ENCODE measurements at regions not wholly inside any gene's neighbourhood (a gene's known extent, or its start where the extent isn't known, plus 50 kb on each side); places are given as distances from the start of the nearest gene placed in this dataset.

DNA sequence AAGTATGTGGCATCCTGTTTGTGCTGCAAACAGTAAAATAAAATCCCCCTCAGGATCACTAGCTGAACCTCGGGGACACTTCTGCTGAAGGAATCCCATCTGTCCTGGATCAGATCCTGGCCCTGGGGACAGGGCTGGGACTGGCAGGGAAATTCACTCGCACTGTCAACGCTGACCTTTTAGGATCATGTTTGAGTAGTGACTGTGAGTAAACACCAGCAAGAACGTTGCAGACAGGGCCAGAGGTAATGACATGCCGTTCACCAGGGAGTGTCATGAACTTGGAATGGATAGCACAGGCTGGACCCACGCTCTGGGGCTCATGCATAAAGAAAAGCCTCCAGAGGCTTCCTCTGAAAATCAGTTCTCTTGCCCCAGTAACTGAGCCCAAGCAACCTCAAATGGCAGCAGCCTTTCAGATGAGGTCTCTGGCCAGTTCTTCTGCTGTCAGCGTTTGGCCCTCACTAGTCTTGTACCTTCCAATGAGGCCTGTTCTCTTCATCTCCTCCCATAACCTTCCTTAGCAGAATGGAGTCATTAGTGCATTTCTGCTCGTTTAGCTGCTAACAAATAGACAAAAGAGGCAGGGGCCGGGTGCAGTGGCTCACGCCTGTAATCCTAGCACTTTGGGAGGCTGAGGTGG lies 51.0 kb upstream of the BARX2 start:
- intact Hi-C loops (cut with micrococcal nuclease) = no loop called here

DNA sequence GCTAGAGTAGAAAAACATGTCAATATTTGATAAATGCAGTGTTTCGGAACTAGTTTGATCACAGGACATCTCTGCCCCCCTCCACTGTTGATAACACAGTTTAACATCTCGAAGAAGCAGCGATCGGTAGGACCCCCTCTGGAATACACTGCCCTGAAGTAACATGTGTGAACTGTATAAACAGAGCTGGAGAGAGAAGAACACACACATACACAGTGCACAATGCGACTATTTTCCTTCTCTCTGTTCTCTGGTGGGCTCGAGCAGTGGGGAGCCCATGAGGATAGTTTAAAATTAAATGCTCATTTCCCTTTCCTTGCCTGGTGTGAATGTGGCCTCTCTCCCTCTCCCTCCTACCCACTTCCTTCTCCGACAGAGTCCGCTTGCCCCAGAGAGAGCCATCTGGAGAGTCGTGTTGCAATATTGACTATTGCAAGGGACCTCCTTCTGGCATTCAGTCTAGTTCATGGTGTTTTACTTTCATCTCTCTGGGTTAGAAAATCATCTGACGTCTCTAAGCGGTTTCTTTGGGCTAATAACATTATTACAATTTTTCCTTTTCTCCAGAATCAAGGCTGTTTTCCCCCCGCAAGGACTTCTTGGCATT lies 51.6 kb upstream of the BARX2 start:
- intact Hi-C loops (cut with micrococcal nuclease) = no loop called here

DNA sequence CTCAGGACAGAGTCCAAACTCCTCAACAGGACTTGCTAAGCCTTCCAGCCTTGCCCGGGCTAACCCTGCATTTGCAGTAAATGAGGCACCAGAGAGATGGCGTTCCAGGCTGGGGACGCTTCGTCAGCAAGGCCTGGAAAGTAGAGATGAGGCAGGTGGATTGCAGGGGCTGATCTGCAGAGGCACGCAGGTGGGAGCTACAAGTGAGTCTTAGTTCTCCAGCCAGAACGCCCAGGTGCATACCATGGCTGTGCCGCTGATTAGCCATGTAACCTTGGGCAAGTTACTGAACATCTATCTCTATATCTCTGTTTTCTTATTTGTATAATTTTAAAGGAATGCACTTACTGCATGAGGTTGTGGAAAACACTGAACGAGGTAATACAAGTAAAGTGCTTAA lies 52.7 kb upstream of the BARX2 start:
- intact Hi-C loops (cut with micrococcal nuclease) = no loop called here

DNA sequence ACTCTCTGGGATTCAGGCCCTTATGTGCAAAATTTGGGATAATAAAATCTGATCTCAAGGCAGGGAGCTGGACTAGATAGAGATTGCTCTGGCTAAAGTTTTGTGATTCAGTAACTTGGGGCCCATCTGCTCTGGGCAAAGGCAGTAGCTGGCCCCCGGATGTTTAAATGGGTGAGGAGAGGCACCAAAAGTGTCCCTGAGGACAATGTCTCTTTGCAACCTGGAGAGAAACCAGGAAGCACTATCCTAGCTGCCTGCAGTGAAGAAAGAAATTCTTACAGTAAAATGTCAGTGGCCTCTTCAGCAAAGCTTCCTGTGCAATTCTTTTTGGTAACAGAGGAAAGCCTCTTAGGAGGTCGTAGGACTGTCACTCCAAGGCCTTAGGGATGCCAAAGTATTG lies 54.6 kb upstream of the BARX2 start:
- intact Hi-C loops (cut with micrococcal nuclease) = no loop called here

DNA sequence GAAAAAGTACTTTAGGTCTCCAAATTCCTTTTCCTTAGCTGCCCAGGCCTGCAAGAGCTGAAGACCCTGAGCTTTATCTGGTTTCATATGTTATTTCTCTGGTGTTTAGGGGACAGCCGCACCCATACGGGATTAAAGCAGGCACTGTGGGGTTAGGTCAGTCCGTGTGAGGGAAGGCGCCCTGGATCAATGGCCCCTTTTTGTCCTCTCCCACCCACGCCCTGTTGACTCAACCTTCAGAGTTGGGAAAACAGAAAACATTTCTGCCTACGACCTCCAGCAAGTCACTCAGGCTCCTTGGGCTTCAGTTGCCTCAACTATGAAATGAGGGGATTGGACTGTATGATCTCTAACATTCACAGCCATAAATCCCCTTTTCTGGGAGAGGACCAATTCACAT lies 55.2 kb upstream of the BARX2 start:
- intact Hi-C loops (cut with micrococcal nuclease) = no loop called here

DNA sequence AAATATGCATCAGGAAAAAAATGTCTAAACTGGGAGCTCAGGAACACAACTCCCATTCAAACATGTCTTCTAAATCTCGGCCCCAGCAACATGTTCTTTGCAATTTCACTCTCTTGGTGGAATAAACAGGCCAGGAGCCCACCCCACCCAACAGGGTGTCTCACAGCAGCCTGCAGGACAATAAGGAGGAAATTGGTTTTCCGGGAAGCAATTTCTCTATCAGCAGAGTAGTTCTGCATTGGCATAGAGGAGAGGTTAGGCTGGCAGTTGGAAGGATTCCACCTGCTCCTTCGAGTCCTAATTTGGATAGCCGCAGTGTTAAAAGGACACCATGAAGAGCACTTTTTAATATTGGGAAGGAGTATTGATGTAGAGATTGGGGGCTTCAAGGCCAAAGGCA lies 55.9 kb upstream of the BARX2 start:
- intact Hi-C loops (cut with micrococcal nuclease) = no loop called here

DNA sequence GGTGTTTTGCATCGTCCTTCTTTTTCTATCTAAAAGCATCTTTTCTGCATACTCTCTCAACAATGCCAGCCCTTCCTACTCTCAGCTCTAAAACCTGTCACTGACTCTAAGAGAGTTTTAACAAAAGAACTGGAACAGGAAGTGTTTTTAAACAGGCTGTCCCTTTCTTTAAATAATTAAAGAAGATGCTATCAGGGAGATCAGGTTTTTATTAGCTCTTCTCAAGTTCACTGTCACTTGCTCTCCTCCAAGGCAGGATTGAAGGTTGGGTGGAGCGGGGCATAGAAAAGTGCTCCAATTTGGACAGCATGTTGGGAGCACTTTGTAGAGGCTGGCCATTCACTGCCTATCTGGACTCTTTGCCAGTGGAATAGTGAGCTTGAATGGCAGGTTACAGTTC lies 56.4 kb upstream of the BARX2 start:
- intact Hi-C loops (cut with micrococcal nuclease) = no loop called here

DNA sequence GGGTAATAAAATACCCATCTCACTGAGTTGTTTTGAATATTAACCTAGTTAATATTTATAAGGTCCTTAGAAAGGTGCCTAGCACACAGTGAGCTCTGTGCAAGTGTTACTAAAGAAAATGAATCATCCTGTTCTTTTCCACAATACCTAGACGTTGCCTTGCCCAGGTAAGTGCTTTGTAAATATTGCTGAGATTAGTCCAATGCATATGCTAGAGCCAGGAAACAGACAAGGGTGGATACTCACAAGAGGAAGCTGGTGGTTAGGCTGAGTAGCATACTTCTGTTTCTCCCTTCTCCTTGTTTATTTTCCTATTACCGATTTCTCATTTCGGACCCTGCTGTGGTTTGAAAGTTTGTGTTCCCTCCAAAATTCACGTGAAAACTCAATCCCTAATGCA lies 58.1 kb upstream of the BARX2 start:
- intact Hi-C loops (cut with micrococcal nuclease) = no loop called here

DNA sequence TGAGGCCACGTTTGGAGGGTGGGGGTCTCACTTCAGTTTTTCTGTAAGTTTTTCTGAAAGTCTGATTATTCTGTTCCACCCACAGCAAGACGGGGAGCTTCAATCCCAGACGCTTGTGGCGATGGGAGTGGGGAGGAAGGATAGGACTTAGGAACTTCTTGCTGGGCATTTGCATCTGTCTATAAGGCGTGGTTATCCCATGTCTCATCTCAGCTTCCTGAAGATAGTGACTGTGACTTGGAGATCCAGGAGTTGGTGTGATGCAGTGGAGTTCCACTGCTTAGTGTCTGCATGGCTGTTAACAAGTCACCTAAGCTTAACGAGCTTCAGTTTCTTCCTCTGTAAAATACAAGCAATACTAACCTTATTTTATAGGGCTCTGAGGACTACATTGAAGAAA lies 58.9 kb upstream of the BARX2 start:
- intact Hi-C loops (cut with micrococcal nuclease) = no loop called here

DNA sequence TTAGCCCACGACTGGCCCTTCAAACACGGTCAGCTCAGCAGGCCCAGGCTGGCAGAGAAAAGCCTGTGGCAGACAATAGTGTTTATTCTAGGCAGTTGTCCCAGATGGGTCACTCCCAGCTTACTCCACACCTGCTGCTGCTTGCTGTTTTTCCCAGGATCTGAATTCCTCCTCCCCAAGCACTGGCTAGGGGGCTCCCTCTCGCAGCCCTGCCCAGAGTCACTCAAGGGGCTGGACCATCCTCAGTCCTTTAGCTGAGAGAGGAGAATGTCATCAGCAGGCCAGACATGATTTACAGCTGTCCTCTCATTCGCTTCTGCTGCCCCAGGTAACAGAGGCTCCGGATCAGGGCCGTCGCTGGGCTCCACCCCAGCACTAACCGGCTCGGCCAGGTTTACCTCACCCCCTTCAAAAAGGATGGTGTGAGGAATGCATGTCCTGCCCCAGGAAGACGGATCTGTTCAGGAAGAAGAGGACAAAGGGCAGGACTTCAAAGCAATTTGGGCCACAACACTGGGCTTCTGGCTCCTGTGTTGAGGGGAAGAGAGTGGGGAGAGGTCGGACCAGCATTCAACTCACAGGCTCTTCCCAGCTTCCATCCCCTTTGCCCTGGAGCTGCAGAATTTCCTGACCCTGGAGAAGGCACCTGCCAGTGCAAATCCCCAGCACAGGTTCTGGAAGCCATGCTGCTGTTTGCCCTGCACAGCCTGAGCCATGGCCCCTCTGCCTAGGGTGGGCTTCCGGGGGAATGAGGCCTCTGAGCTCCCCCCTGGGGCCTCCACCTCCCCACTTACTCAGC lies 59.7 kb upstream of the BARX2 start:
- intact Hi-C loops (cut with micrococcal nuclease) = no loop called here

DNA sequence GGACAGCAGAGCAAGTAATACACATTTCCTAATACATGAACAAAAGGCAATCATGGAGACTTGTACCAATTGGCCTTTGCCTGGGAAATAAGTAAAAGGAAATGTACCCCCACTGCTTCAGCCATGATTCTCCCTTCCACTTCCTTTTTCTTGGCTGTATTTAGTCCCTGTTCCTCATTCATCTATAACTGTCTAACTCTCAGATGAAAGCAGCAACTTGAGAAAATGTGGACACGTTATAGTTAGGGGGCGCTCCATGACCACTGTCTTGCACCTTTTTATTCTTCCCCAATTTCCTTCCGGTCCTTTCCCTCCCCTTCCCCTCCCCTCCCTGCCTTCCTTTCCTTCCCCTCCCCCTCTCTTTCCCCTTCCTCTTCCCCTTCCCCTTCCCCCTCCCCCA lies 61.3 kb upstream of the BARX2 start:
- intact Hi-C loops (cut with micrococcal nuclease) = no loop called here

DNA sequence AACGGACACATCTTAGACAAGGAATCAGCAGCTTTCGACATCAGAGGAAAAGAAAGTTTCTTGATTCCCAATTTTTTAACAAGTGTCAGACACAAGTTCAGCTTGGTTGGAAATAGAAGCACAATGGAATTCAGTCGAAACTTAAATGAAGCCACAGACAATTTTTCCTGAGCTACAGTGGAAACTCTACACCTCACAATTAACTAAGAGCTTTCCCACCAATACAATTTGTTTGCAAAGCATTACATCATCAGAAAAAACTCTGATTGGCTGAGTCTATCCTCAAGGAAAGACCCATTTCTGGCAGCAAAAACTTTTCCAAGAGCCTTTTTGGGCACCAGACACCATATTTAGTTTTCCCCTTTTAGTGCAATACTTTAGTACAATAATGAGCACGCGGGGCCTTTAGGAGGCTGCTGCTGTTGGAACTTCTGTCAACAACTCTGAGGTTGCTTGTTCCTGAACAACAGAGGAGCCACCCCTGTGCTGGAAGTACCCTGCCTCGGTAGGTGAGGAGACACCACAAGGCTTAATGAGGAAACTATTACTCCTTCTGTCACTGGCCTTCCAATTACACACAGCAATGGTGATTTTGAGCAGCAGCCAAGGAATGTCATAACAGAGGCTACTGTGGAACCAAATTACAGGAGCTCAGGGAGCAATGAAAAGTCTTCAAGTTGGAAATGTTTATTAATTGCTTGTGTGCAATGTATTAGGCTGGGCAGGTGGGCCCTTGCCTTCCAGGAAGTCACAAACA lies 61.9 kb upstream of the BARX2 start:
- intact Hi-C loops (cut with micrococcal nuclease) = no loop called here

DNA sequence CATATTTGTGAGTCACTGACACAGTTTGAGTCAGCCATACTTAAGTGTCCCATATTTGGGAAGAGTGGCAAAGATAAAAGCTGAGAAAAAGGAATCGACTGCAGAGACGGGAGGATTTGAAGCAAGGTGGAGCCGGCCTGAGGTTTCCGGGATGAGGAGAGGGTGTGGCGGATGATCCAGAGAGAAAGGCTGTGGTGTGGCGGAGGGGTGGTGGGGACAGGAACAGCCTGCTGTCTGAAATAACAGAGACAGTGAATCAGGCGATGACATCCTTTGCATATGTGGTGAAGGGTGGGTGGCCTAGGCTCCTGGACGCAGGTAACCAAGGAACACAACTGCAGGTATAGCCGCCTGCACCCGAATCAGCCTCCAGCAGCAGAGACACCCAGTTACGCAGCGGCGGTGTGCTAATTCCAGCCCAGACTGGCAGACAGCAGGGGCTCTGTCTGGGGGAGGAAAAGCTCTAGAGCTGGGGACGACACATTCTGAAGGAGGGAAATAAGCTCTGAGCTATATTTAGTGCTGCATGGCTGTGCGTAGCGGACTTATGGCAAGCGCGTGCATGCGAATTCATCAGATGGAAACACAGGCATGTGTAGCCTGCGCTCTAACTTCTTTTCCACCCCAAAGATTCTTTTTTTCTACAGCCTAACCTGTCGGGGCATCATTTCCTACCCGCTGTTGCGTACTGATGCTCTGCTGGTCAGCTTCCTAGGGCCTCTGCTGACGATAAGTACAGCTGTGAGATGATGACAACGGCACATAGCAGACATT lies 62.7 kb upstream of the BARX2 start:
- intact Hi-C loops (cut with micrococcal nuclease) = no loop called here

DNA sequence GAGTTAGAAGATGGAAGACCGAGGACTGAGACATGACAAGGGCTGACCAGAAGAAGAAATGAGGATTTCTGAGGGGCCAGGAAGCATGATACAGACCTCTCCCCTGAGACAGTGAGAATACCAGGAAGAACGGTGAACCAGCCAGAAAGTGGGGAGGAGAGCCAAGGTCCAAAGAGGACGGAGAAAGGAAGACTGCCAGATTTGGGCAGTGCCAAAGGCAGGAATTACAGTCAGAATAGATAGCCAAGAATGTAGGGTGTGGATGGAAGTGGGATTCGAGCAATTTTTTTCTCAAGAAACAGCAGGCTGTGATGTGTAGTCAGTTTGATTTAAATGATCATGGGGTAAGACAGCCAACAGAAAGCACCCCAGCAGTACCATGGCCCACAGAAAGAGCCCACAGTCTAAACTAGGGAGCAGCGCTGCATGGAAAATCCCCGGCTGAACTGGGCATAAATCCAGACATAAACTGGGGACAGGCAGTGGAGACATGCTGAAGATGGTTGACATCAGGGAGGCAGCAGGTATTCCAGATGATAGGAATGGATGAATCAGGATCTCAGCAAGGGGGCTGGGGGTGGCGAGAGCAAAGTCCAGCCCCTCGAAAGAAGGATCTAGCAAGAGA lies 67.3 kb upstream of the BARX2 start:
- intact Hi-C loops (cut with micrococcal nuclease) = no loop called here

DNA sequence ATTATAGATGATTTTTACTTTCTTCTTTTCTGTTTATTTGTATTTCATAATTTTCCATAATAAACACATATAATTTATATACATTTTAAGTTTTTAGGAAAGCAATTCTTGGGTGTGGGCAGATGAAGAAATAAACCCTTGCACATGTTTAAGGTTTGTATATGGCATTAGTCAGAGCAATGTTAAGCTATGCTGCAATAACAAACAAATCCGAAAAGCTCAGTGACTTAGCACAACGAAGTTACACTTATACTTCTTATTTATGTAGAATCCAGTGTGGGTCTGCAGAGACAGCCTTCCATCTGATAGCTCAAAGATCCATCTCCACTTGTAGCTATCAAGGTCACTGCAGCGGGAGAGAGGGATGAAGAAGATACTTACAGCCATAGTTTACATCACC lies 68.5 kb upstream of the BARX2 start:
- intact Hi-C loops (cut with micrococcal nuclease) = no loop called here

DNA sequence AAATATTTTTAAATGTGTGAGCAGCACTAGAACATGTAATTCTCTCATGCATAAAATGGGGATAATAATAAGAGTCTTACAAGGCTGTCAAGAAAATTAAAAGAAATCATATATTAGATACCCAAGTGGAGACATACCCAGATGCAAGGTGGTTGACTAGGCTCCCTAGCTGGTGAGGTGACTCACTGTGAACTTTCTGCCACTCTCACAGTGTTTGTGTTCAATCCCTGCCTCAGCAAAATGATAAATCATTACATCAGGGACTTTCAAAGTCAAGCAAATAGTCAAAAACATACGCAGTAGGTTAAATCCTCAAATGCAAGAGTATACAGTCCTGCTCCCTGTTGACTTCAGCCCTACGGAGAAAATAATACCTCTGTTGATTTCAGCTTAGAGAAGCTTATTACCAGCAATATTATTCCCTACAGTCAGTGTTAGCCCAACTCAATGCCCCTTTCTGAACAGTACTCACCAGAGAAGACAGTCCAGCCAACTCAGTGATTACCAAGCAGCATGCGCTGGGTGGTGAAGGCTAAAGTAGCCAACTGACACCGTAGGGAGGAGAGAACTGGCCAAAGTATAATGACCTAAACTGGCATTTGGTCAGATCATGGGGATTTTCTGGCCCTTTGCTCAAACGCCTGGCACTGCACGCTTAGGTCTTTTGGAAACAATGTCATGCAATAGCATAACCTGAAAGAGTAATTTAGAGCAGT lies 73.1 kb upstream of the BARX2 start:
- intact Hi-C loops (cut with micrococcal nuclease) = no loop called here

DNA sequence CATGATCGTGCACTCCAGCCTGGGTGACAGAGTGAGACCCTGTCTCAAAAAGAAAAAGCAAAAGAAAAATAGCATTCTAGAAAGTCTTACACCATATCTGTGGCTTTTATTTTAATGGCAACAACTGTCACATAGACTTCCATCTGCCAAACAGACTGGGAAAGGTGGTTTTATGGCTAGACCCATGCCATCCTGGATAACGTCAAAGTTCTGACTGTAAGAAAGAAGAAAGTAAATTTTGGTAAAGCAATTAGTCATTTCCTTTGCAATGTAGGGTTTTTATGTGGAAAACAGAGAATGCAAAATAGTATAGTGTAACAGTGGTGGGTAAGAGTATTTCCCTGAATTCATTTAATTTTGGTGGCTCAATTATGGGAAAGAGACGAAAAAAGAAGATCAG lies 75.5 kb upstream of the BARX2 start:
- intact Hi-C loops (cut with micrococcal nuclease) = no loop called here

DNA sequence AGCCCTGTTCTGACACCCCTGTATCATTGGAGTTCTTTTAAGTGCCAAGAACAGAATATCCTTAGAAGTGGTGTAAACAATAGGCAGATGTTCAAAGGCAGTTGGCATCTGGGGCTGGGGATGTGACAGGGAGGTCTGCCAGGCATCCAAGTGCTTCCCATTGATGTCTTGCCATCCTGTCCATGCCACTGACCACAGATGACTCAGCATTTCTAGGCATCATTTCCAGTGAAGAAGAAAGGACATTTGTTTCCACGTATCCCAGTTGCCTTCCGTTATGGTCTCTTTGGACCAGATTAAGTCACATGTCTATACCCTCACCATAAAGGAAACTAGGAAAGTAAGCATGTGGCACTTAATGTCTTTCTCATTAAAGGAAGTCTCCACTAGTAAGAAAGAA lies 76.7 kb upstream of the BARX2 start:
- intact Hi-C loops (cut with micrococcal nuclease) = no loop called here

DNA sequence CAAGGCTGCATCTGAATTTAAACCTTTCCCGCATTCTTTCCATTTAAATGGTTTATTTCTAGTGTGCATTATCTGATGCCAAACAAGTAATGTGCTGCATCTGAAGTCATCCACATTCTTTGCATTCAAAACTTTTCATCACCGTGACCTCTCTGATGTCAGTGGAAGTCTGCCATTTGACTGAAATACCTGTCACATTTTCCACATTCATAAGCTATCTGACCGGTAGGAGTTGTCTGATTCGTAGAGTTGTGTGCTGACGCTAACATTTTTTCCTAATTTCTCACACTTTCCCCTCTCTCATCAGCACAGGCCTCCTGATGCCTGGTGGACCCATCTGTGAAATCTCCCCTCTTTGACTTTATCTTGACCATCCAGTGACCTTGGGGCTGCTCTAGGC lies 79.9 kb upstream of the BARX2 start:
- intact Hi-C loops (cut with micrococcal nuclease) = no loop called here

DNA sequence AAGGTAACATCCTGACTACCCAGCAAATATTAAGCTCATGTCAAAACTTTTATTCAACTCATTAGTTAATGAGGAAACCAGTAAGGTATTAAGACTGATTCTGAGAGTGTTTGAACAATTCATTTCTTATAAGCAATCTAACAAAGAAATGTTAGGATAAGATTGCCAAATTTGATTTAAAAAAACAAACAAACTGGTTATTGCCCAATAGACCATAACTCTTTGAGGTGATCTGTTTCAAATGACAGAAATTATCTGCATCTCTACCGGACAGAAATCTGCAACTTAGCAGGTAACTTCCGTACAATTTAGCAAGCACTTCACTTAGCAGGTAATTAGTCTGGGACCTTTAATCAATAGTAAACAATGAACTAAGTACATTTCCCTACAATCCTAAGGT lies 82.9 kb upstream of the BARX2 start:
- intact Hi-C loops (cut with micrococcal nuclease) = no loop called here

Measured in T-helper 1 cell treated with Interleukin-12 subunit alpha and Interleukin-12 subunit beta and Interleukin-4 antibody, amounts not matched to agents 30 ng/mL and 1 ng/mL, for 36 hours (primary cell).